ENCODE measurements at regions not wholly inside any gene's neighbourhood (a gene's known extent, or its start where the extent isn't known, plus 50 kb on each side); places are given as distances from the start of the nearest gene placed in this dataset.
A peak's percentile ranks its signal among the peaks of the same experiment; 100 is the strongest.

- DNase-seq (ENCODE audit: low read depth) = no peak
- H3K4me3 ChIP-seq (ENCODE audit: low read depth, low read length) = no peak overlapping the region
- no peak for TF ChIP-seq CTCF (IDR thresholded peaks at IDR 0.05; ENCODE audit: insufficient read depth, low read depth, low read length, missing control alignments)
Measured at GRCh38 chr15:98526094-98526493, 122.2 kb upstream of the IGF1R start.

GRCh38 chr15:98528046-98528725 lies 120.2 kb upstream of the IGF1R start:
- H3K4me3 ChIP-seq (ENCODE audit: low read depth, low read length) = no peak overlapping the region
- no peak for DNase-seq (ENCODE audit: low read depth)
- TF ChIP-seq CTCF (IDR thresholded peaks at IDR 0.05; ENCODE audit: insufficient read depth, low read depth, low read length, missing control alignments) = no peak

GRCh38 chr15:98529205-98530145 lies 118.9 kb upstream of the IGF1R start:
- TF ChIP-seq CTCF (IDR thresholded peaks at IDR 0.05; ENCODE audit: insufficient read depth, low read depth, low read length, missing control alignments) = no peak
- H3K4me3 ChIP-seq (ENCODE audit: low read depth, low read length) = no peak overlapping the region
- DNase-seq (ENCODE audit: low read depth) = no peak

GRCh38 chr15:98530570-98530969 lies 117.8 kb upstream of the IGF1R start:
- no peak overlapping the region for H3K4me3 ChIP-seq (ENCODE audit: low read depth, low read length)
- peak; percentile 55 for DNase-seq (ENCODE audit: low read depth)
- no peak for TF ChIP-seq CTCF (IDR thresholded peaks at IDR 0.05; ENCODE audit: insufficient read depth, low read depth, low read length, missing control alignments)

- no peak overlapping the region for H3K4me3 ChIP-seq (ENCODE audit: low read depth, low read length)
- TF ChIP-seq CTCF (IDR thresholded peaks at IDR 0.05; ENCODE audit: insufficient read depth, low read depth, low read length, missing control alignments) = no peak
Measured at GRCh38 chr15:98532063-98532462, 116.3 kb upstream of the IGF1R start.

GRCh38 chr15:98536976-98537375 lies 111.4 kb upstream of the IGF1R start:
- no peak overlapping the region for H3K4me3 ChIP-seq (ENCODE audit: low read depth, low read length)
- TF ChIP-seq CTCF (IDR thresholded peaks at IDR 0.05; ENCODE audit: insufficient read depth, low read depth, low read length, missing control alignments) = no peak
- DNase-seq (ENCODE audit: low read depth) = no peak

More at GRCh38 chr15:98532063-98532462, 116.3 kb upstream of the IGF1R start:
- DNase-seq (ENCODE audit: low read depth) = no peak
